ENCODE measurements at regions not wholly inside any gene's neighbourhood (a gene's known extent, or its start where the extent isn't known, plus 50 kb on each side); places are given as distances from the start of the nearest gene placed in this dataset.
A peak's percentile ranks its signal among the peaks of the same experiment; 100 is the strongest.

DNA sequence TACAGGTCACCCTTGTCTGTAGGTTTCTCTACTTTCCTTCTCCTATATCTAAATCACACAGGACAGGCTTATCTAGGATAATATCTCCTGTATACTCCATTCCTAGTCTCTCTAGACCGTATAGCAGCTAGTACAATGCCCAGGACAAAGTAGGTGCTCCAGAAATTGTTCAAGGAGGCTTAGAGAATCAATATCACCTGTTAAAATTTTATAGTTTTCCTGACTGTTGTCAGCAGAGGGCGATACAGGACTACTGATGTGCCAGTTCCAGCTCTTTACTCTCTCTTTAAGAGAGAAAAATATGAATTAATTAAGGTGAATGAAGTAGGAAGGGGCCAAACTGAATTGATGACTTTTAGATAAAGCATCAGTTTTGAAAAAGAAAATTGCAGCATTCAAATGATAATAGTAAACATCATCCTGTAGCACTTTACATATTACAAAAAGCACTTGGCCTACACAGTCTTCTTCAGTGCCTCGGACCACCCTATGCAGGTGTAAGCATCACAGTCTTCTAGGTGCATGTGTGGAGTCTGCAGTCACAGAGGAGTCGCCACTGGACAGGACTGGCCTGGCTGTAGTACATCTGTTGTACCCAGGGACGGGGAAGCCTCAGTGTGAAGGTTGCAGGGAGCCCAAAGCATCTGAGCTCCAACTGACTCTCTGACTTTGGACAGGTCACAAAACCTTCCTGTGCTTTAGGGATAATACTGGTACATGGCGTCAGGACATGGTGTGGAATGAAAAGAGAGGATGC lies 61.9 kb upstream of the MAX start:
- H3K36me3 Mint-ChIP-seq (ENCODE audit: low read depth) = no peaks in the 10 kb centered on the region
- no peak overlapping the region for H3K4me3 ChIP-seq
- H3K4me3 Mint-ChIP-seq = no peak overlapping the region
- H4K20me1 ChIP-seq (replicated peaks; ENCODE audit: insufficient read depth) = no peaks in the 10 kb centered on the region
- peak; percentile 64 for ATAC-seq
- no peaks in the 10 kb centered on the region for H3K4me1 ChIP-seq (ENCODE audit: insufficient read depth)
- TF ChIP-seq NANOG (IDR thresholded peaks at IDR 0.05; ENCODE audit: borderline replicate concordance) (no peak), ZNF114 (CRISPR knock-in tag; IDR thresholded peaks at IDR 0.05) (no peak), EZH2 (IDR thresholded peaks at IDR 0.05; ENCODE audit: low read depth, unreplicated experiment) (no peak)
- TF ChIP-seq, protein P1, sequence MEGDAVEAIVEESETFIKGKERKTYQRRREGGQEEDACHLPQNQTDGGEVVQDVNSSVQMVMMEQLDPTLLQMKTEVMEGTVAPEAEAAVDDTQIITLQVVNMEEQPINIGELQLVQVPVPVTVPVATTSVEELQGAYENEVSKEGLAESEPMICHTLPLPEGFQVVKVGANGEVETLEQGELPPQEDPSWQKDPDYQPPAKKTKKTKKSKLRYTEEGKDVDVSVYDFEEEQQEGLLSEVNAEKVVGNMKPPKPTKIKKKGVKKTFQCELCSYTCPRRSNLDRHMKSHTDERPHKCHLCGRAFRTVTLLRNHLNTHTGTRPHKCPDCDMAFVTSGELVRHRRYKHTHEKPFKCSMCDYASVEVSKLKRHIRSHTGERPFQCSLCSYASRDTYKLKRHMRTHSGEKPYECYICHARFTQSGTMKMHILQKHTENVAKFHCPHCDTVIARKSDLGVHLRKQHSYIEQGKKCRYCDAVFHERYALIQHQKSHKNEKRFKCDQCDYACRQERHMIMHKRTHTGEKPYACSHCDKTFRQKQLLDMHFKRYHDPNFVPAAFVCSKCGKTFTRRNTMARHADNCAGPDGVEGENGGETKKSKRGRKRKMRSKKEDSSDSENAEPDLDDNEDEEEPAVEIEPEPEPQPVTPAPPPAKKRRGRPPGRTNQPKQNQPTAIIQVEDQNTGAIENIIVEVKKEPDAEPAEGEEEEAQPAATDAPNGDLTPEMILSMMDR (conservative IDR thresholded peaks at IDR 0.05; ENCODE audit: low read depth in 2 of 2) = peak; percentile 74 to 90
- DNase-seq (ENCODE audit: low spot score) = peak; percentile 68
- no peaks in the 10 kb centered on the region for H3K36me3 ChIP-seq (ENCODE audit: insufficient read depth)
- no peak overlapping the region for H3K27ac Mint-ChIP-seq
- H3K4me2 ChIP-seq = no peak overlapping the region
- H3F3A ChIP-seq (replicated peaks; ENCODE audit: low read depth) = no peaks in the 10 kb centered on the region
- H3K4me1 Mint-ChIP-seq = no peaks in the 10 kb centered on the region
- no peaks in the 10 kb centered on the region for H3K27me3 ChIP-seq (ENCODE audit: insufficient read depth)
- H2AFZ ChIP-seq = no peak overlapping the region
- H3K79me2 ChIP-seq (replicated peaks; ENCODE audit: insufficient read depth) = no peaks in the 10 kb centered on the region
- no peak overlapping the region for H3K27ac ChIP-seq (ENCODE audit: low read depth)
- H3K9me2 ChIP-seq (ENCODE audit: insufficient read depth) = no peaks in the 10 kb centered on the region
- no peaks in the 10 kb centered on the region for H3K9me3 Mint-ChIP-seq
- peaks cover 7% of the 10 kb centered on the region for H3K27me3 Mint-ChIP-seq (ENCODE audit: insufficient read depth, low read depth, poor library complexity)

DNA sequence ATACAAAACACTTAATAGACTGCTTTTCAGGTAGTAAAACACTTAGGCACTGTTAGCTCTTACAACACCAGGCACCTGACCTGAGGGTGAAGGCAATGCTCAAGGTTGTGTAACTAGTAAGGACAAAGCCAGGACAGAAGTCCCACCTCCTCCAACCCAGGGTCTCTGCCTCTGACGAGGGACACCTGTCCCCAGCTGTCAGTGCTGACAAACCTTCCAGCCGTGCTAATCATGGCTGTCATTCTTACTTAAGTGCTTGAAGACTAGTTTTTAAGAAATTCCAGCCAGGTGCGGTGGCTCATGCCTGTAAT lies 62.5 kb upstream of the MAX start:
- ATAC-seq = no peak

DNA sequence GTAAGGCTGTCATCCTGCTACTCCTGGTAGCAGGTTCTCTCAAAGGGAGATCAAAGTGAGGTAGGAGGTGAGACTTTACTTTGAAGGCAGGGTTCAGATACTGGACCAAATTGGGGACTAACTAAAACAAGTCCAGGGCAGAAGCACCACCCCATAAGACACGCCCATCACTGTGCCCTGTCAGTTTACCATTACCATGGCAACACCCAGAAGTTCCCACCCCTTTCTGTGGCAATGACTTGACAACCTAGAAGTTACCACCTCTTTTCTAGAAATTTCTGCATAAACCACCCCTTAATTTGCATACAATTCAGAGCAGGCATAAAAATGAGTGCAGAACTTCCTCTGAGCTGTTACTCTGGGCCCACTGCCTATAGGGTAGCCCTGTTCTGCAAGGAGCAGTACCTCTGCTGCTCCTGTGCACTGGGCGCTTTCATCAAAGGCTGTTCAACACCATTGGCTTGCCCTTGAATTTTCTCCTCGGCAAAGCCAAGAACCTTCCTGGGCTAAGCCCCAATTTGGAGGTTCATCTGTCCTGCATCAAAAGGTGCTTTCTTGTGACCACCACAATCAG lies 64.8 kb upstream of the MAX start:
- Mint-ChIP-seq H3K4me3 (no peak overlapping the region), H3K36me3 (ENCODE audit: low read depth) (no peaks in the 10 kb centered on the region), H3K9me3 (no peaks in the 10 kb centered on the region), H3K4me1 (0 out of 3 replicates have a peak, but pooled peaks cover 6% of the 10 kb centered on the region), H3K27ac (no peak overlapping the region), H3K27me3 (ENCODE audit: insufficient read depth, low read depth, poor library complexity) (peaks cover 7% of the 10 kb centered on the region)
- H3K4me1 ChIP-seq (ENCODE audit: insufficient read depth) = no peaks in the 10 kb centered on the region
- H3K4me2 ChIP-seq = no peak overlapping the region
- TF ChIP-seq EZH2phosphoT487 (IDR thresholded peaks at IDR 0.05; ENCODE audit: unreplicated experiment) = no peak
- TF ChIP-seq JUNB (IDR thresholded peaks at IDR 0.05; ENCODE audit: unreplicated experiment) = no peak
- TF ChIP-seq ZNF331 (CRISPR knock-in tag; IDR thresholded peaks at IDR 0.05; ENCODE audit: low read depth) = no peak
- TF ChIP-seq ZNF114 (CRISPR knock-in tag; IDR thresholded peaks at IDR 0.05) = no peak
- no peak overlapping the region for H3K27ac ChIP-seq (ENCODE audit: low read depth)
- H2AFZ ChIP-seq = no peak overlapping the region
- H3K27me3 ChIP-seq (ENCODE audit: insufficient read depth) = no peaks in the 10 kb centered on the region
- no peaks in the 10 kb centered on the region for H4K20me1 ChIP-seq (replicated peaks; ENCODE audit: insufficient read depth)
- H3F3A ChIP-seq (replicated peaks; ENCODE audit: low read depth) = no peaks in the 10 kb centered on the region
- ATAC-seq (no peak), DNase-seq (ENCODE audit: low spot score) (peak; percentile 31)
- no peaks in the 10 kb centered on the region for H3K9me2 ChIP-seq (ENCODE audit: insufficient read depth)
- no peaks in the 10 kb centered on the region for H3K36me3 ChIP-seq (ENCODE audit: insufficient read depth)
- H3K79me2 ChIP-seq (replicated peaks; ENCODE audit: insufficient read depth) = no peaks in the 10 kb centered on the region
- no peak overlapping the region for H3K4me3 ChIP-seq

More for the DNA sequence above, 62.5 kb upstream of the MAX start:
- no peak overlapping the region for H3K4me3 ChIP-seq
- H3K27me3 Mint-ChIP-seq (ENCODE audit: insufficient read depth, low read depth, poor library complexity) = peaks cover 7% of the 10 kb centered on the region
- no peaks in the 10 kb centered on the region for H4K20me1 ChIP-seq (replicated peaks; ENCODE audit: insufficient read depth)
- no peak overlapping the region for H3K27ac Mint-ChIP-seq
- H3K9me2 ChIP-seq (ENCODE audit: insufficient read depth) = no peaks in the 10 kb centered on the region
- no peaks in the 10 kb centered on the region for H3K4me1 ChIP-seq (ENCODE audit: insufficient read depth)
- H3K4me2 ChIP-seq = no peak overlapping the region
- H3K9me3 Mint-ChIP-seq = no peaks in the 10 kb centered on the region
- H3K36me3 Mint-ChIP-seq (ENCODE audit: low read depth) = no peaks in the 10 kb centered on the region
- no peaks in the 10 kb centered on the region for H3F3A ChIP-seq (replicated peaks; ENCODE audit: low read depth)
- no peak for DNase-seq (ENCODE audit: low spot score)
- H3K27ac ChIP-seq (ENCODE audit: low read depth) = no peak overlapping the region
- no peaks in the 10 kb centered on the region for H3K4me1 Mint-ChIP-seq
- H2AFZ ChIP-seq = no peak overlapping the region
- TF ChIP-seq, protein P2, sequence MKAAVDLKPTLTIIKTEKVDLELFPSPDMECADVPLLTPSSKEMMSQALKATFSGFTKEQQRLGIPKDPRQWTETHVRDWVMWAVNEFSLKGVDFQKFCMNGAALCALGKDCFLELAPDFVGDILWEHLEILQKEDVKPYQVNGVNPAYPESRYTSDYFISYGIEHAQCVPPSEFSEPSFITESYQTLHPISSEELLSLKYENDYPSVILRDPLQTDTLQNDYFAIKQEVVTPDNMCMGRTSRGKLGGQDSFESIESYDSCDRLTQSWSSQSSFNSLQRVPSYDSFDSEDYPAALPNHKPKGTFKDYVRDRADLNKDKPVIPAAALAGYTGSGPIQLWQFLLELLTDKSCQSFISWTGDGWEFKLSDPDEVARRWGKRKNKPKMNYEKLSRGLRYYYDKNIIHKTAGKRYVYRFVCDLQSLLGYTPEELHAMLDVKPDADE (IDR thresholded peaks at IDR 0.05) = no peak
- no peaks in the 10 kb centered on the region for H3K27me3 ChIP-seq (ENCODE audit: insufficient read depth)
- H3K4me3 Mint-ChIP-seq = no peak overlapping the region
- H3K79me2 ChIP-seq (replicated peaks; ENCODE audit: insufficient read depth) = no peaks in the 10 kb centered on the region
- no peaks in the 10 kb centered on the region for H3K36me3 ChIP-seq (ENCODE audit: insufficient read depth)

Measured in GM23338 (cell line).